K562 (cell line): ENCODE measurements at regions not wholly inside any gene's neighbourhood (a gene's known extent, or its start where the extent isn't known, plus 50 kb on each side); places are given as distances from the start of the nearest gene placed in this dataset.

Experiments used
- ATAC-seq: fragments of 200-7000 bp; cut with Tn5 transposase; 3 replicates; pipeline ENCODE4 v1.9.1; 2020; ENCODE audit warnings: moderate library complexity
- BruUV-seq: library from RNA; stranded (reverse); fragments of 400-500 nt; replicated peaks from 2 replicates; lab custom pipeline; 2021; lab: Mats Ljungman, UMichigan
- CTCF ChIA-PET: fragments of 300-600 bp; formaldehyde crosslinking; extraction: SDS; loops from one replicate; lab custom pipeline; 2021; ENCODE audit warnings: low intra/inter-chr PET ratio; lab: Yijun Ruan, JAX
- POLR2A ChIA-PET: fragments of 300-600, 350-650 bp; sonication (Branson Sonifier 250); formaldehyde crosslinking; extraction: SDS; loops from one replicate; lab custom pipeline; 2021; ENCODE audit warnings: antibody characterized with exemption, inconsistent platforms; lab: Yijun Ruan, JAX
- DNase-seq, 4 experiments: peaks; one replicate each; pipeline versions ENCODE4 v3.0.0 to v3.0.0-alpha.2; 2011 to 2018; ENCODE audit warnings: low spot score in 3 of 4, mixed read lengths in 3 of 4; ENCODE audit errors: extremely low read depth in 1 of 4
- FAIRE-seq: peaks from 2 replicates; lab custom pipeline; 2011; peaks lifted over from hg19 to GRCh38; lab: Jason Lieb, UNC
- H2AFZ ChIP-seq: 2 replicates; pipeline ENCODE4 v1.6.0; 2011; ENCODE audit warnings: low read depth, low read length, control low read depth, inconsistent platforms
- H3K27ac ChIP-seq: fragments of 200-600 bp; 3 replicates; pipeline ENCODE4 v1.8.0; 2011; ENCODE audit warnings: low read depth, mild to moderate bottlenecking, control low read depth, inconsistent platforms, low read length, moderate library complexity, mixed read lengths; ENCODE audit errors: extremely low read depth
- H3K27me3 ChIP-seq, 2 experiments: fragments of 300-600 bp in 1 of 2; 2 replicates in 1 of 2; 3 replicates in 1 of 2; pipeline versions ENCODE4 v1.6.0 to v1.8.0; 2011; ENCODE audit warnings: inconsistent platforms in 2 of 2, low read length in 2 of 2, mild to moderate bottlenecking in 1 of 2, mixed read lengths in 1 of 2, moderate library complexity in 1 of 2; ENCODE audit not compliant: control insufficient read depth in 2 of 2, insufficient read depth in 2 of 2
- H3K36me3 ChIP-seq: fragments of 300-600 bp; 3 replicates; pipeline ENCODE4 v1.8.0; 2011; ENCODE audit warnings: mild to moderate bottlenecking, low read length, inconsistent platforms; ENCODE audit not compliant: control insufficient read depth, insufficient read depth
- H3K4me1 ChIP-seq, 2 experiments: fragments of 200-600 bp in 1 of 2; replicated peaks in 1 of 2; 2 replicates in 1 of 2; 3 replicates in 1 of 2; pipeline versions ENCODE4 v1.5.1 to v1.8.0; 2011; ENCODE audit warnings: inconsistent platforms in 2 of 2, low read length in 2 of 2, mild to moderate bottlenecking in 1 of 2, mixed read lengths in 1 of 2, moderate library complexity in 1 of 2; ENCODE audit not compliant: control insufficient read depth in 2 of 2, insufficient read depth in 2 of 2
- H3K4me2 ChIP-seq: 2 replicates; pipeline ENCODE4 v1.6.1; 2011; ENCODE audit warnings: low read length, control low read depth, inconsistent platforms, mixed read lengths; ENCODE audit not compliant: insufficient read depth
- H3K4me3 ChIP-seq: fragments of 200-600 bp; sonication (generic), shearing (Covaris generic); 2 replicates; pipeline ENCODE4 v1.5.1; 2016; ENCODE audit warnings: control low read depth, inconsistent platforms
- H3K79me2 ChIP-seq: fragments of 200-600 bp; 3 replicates; pipeline ENCODE4 v1.8.0; 2011; ENCODE audit warnings: low read length, inconsistent platforms; ENCODE audit not compliant: control insufficient read depth, insufficient read depth
- H3K9ac ChIP-seq, 2 experiments: 2 replicates each; pipeline versions ENCODE4 v1.6.0 to v1.6.1; 2011; ENCODE audit warnings: low read depth in 2 of 2, low read length in 2 of 2, control low read depth in 1 of 2, inconsistent platforms in 1 of 2, mild to moderate bottlenecking in 1 of 2, mixed read lengths in 1 of 2; ENCODE audit not compliant: insufficient read depth in 1 of 2
- H3K9me1 ChIP-seq: one replicate; pipeline ENCODE4 v1.6.0; 2011; ENCODE audit warnings: inconsistent platforms, mild to moderate bottlenecking, low read length, moderate library complexity; ENCODE audit not compliant: control insufficient read depth, insufficient read depth
- H3K9me3 ChIP-seq: replicated peaks from 2 replicates; pipeline ENCODE4 v1.5.1; 2011; ENCODE audit warnings: low read depth, low read length, inconsistent platforms; ENCODE audit not compliant: control insufficient read depth, insufficient read depth
- H4K20me1 ChIP-seq: replicated peaks from 2 replicates; pipeline ENCODE4 v1.6.1; 2011; ENCODE audit warnings: low read length, inconsistent platforms, mixed read lengths; ENCODE audit not compliant: control insufficient read depth, insufficient read depth
- AFF4 ChIP-seq: sonication (generic); formaldehyde crosslinking; IDR thresholded peaks from 2 replicates; pipeline ENCODE4 v1.8.0; 2023; ENCODE audit warnings: mild to moderate bottlenecking, missing genetic modification reagents
- BHLHE40 ChIP-seq: IDR thresholded peaks from 2 replicates; pipeline ENCODE4 v1.6.1; 2011; ENCODE audit warnings: low read length, improper control_type of control experiment
- ELF1 ChIP-seq: fragments of 200-800 bp; sonication (Bioruptor generic); IDR thresholded peaks from 2 replicates; pipeline ENCODE4 v1.6.1; 2016; ENCODE audit warnings: missing genetic modification characterization, missing compliant biosample characterization
- FOXK1 ChIP-seq: sonication (generic); formaldehyde crosslinking; IDR thresholded peaks from 2 replicates; pipeline ENCODE4 v1.8.0; 2022; ENCODE audit warnings: missing genetic modification reagents, mild to moderate bottlenecking, borderline replicate concordance
- GTF2F1 ChIP-seq: IDR thresholded peaks from 2 replicates; pipeline ENCODE4 v1.6.1; 2011; ENCODE audit warnings: low read depth, low read length, improper control_type of control experiment
- MEF2A ChIP-seq: IDR thresholded peaks from 2 replicates; pipeline ENCODE4 v1.6.1; 2011; ENCODE audit warnings: low read depth, mild to moderate bottlenecking, low read length, moderate library complexity; ENCODE audit not compliant: control insufficient read depth
- PML ChIP-seq: IDR thresholded peaks from 2 replicates; pipeline ENCODE4 v1.6.1; 2012; ENCODE audit warnings: low read length, inconsistent platforms
- PRMT5 ChIP-seq: sonication (generic); formaldehyde crosslinking; IDR thresholded peaks from 2 replicates; pipeline ENCODE4 v1.5.0; 2020; ENCODE audit warnings: missing genetic modification reagents
- RAD51 ChIP-seq: fragments of 450-650 bp; IDR thresholded peaks from 2 replicates; pipeline ENCODE4 v1.7.1; 2016; ENCODE audit warnings: low read depth, mild to moderate bottlenecking, borderline replicate concordance
- RB1 ChIP-seq: fragments of 450-650 bp; IDR thresholded peaks from 2 replicates; pipeline ENCODE4 v1.6.1; 2017; ENCODE audit warnings: low read depth, mild to moderate bottlenecking
- SRF ChIP-seq, 2 experiments: fragments of 250-450, 450-650 bp in 1 of 2; sonication (Bioruptor Pico) in 1 of 2; sonication (generic) in 1 of 2; formaldehyde crosslinking; IDR thresholded peaks; 2 replicates each; pipeline versions ENCODE4 v1.5.0 to v1.5.1; 2020 to 2022; ENCODE audit warnings: mild to moderate bottlenecking in 1 of 2, missing genetic modification reagents in 1 of 2
- ZBED1 ChIP-seq: IDR thresholded peaks from 2 replicates; pipeline ENCODE4 v1.6.1; 2014
- ZBTB33 ChIP-seq: sonication (generic); formaldehyde crosslinking; IDR thresholded peaks from 2 replicates; pipeline ENCODE4 v1.8.1; 2023; ENCODE audit warnings: mild to moderate bottlenecking, missing genetic modification reagents
- ZNF175 ChIP-seq: fragments of 200-800 bp; sonication (Bioruptor generic); IDR thresholded peaks from 2 replicates; pipeline ENCODE4 v1.6.1; 2016; ENCODE audit warnings: low read depth, mild to moderate bottlenecking, missing genetic modification characterization, missing compliant biosample characterization
- ZNF197 ChIP-seq: fragments of 200-800 bp; sonication (Bioruptor generic); IDR thresholded peaks from 2 replicates; pipeline ENCODE4 v1.6.1; 2016; ENCODE audit warnings: low read depth, missing genetic modification characterization, missing compliant biosample characterization
- ZNF586 ChIP-seq: fragments of 450-650 bp; formaldehyde crosslinking; conservative IDR thresholded peaks from 2 replicates; pipeline ENCODE4 v1.4.0; 2020; ENCODE audit warnings: mild to moderate bottlenecking, moderate library complexity
- ZNF699 ChIP-seq: fragments of 250-450 bp; sonication (Bioruptor Pico); IDR thresholded peaks from 2 replicates; pipeline ENCODE4 v1.8.0; 2021; ENCODE audit warnings: mild to moderate bottlenecking, moderate library complexity; ENCODE audit not compliant: insufficient replicate concordance
- WGBS: fragments of 100-300 bp; shearing (Covaris generic); methylation state at CpG from one replicate; pipeline ENCODE4 v1.1.6; 2016; ENCODE audit warnings: low coverage, mixed read lengths; ENCODE audit not compliant: insufficient coverage; ENCODE audit errors: missing lambda C conversion rate; 5-methylcytosine and 5-hydroxymethylcytosine counted together
- in situ Hi-C: fragments of 300-500 bp; cut with MboI; formaldehyde crosslinking; loops from 4 replicates; pipeline ENCODE4 v1.15.0; 2018; ENCODE audit warnings: inconsistent platforms, mixed read lengths
- intact Hi-C: fragments of 100-400 bp; cut with micrococcal nuclease; formaldehyde crosslinking; loops from 2 replicates; pipeline ENCODE4 v1.14.2; 2022
- TF ChIP-seq, protein P1 (sequence below): fragments of 450-650 bp; formaldehyde crosslinking; IDR thresholded peaks from 2 replicates; pipeline ENCODE4 v1.4.0; 2020; ENCODE audit warnings: mild to moderate bottlenecking, moderate library complexity

DNA sequence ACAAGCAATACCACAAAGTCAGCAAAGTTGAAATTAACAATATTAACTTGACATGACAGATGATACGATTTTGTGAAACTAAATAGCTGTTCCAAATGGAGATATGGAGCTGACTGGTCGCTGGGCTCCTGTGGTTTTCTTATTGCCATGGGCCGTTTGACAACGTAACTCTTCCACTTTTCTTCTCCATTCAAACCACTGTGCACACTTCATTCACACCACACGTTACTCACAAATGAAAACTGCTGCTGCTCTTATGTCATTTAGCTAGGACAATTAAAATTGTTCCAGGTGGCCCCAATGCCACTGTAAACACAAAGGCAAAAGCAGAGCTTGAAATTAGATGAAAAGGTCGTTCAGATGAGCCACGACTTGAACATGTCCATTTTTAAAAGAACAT is 94.0 kb upstream of the VGLL4 start:
- BruUV-seq, result no TSS peak
- no peaks in the 10 kb centered on the region for H3K4me1 ChIP-seq
- TF ChIP-seq, protein P1, sequence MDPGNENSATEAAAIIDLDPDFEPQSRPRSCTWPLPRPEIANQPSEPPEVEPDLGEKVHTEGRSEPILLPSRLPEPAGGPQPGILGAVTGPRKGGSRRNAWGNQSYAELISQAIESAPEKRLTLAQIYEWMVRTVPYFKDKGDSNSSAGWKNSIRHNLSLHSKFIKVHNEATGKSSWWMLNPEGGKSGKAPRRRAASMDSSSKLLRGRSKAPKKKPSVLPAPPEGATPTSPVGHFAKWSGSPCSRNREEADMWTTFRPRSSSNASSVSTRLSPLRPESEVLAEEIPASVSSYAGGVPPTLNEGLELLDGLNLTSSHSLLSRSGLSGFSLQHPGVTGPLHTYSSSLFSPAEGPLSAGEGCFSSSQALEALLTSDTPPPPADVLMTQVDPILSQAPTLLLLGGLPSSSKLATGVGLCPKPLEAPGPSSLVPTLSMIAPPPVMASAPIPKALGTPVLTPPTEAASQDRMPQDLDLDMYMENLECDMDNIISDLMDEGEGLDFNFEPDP (CRISPR knock-in tag), result no peak
- TF ChIP-seq ZNF586 (CRISPR knock-in tag) (no peak), ZBTB33 (CRISPR knock-in tag) (no peak), ZNF175 (CRISPR knock-in tag) (no peak), AFF4 (no peak), ELF1 (no peak), RAD51 (no peak), ZNF699 (no peak), MEF2A (no peak), SRF (CRISPR knock-in tag; IDR thresholded peaks at IDR 0.05) (no peak), BHLHE40 (no peak), GTF2F1 (no peak), FOXK1 (CRISPR knock-in tag) (no peak), ZNF197 (CRISPR knock-in tag) (no peak), PML (no peak), RB1 (no peak), ZBED1 (no peak), PRMT5 (CRISPR knock-in tag) (no peak)
- TF ChIP-seq, all 486 proteins: peak for 0
- H3K4me3 ChIP-seq, result no peak overlapping the region
- ATAC-seq, result no peak
- in situ Hi-C loops, result no loop called here
- no peaks in the 10 kb centered on the region for H3K9me1 ChIP-seq
- intact Hi-C loops, result no loop called here
- POLR2A ChIA-PET, result no interaction called here
- FAIRE-seq, result no peak
- H3K27me3 ChIP-seq, result peaks cover 41 to 52% of the 10 kb centered on the region in 2 experiments
- H2AFZ ChIP-seq, result no peak overlapping the region
- no peaks in the 10 kb centered on the region for H3K36me3 ChIP-seq
- no peak overlapping the region for H3K27ac ChIP-seq
- H3K4me2 ChIP-seq, result no peak overlapping the region
- no peaks in the 10 kb centered on the region for H3K9me3 ChIP-seq
- H3K79me2 ChIP-seq, result no peaks in the 10 kb centered on the region
- CTCF ChIA-PET, result no interaction called here
- under 1% methylated on average over 7 of the region's 7 CpGs for whole genome bisulfite sequencing
- no peak overlapping the region for H3K9ac ChIP-seq
- DNase-seq, result no peak
- H4K20me1 ChIP-seq, result no peaks in the 10 kb centered on the region
